HG03064 (cell line): ENCODE measurements at regions not wholly inside any gene's neighbourhood (a gene's known extent, or its start where the extent isn't known, plus 50 kb on each side); places are given as distances from the start of the nearest gene placed in this dataset.
"Not testable (repeated sequence)": the region's sequence is repeated elsewhere in the genome, so short reads cannot be mapped to it uniquely, and the experiment has no call there.

Experiments used
- ATAC-seq: cut with Tn5 transposase; IDR thresholded peaks from one replicate; pipeline ENCODE4 v1.9.1; 2021; ENCODE audit warnings: low read depth; ENCODE audit not compliant: unreplicated experiment

DNA sequence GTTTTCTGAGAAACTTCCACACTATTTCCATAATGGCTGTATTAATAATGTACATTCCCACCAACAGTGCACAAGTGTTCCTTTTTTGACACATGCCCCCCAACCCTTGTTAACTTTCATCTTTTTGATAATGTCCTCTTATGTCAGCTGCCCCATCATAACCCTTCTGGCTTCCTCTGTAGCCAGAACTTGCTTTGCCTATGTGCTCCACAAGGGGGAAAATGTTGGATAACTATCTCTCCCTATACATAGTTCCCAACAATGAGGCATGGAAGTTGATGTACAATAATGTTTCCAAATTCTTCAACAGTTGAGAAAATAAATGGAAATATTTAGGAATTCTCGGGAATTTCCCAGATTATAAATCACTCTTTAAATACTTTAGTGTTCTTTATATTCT lies 142.9 kb downstream of the ASB9 start:
- no peak for ATAC-seq

DNA sequence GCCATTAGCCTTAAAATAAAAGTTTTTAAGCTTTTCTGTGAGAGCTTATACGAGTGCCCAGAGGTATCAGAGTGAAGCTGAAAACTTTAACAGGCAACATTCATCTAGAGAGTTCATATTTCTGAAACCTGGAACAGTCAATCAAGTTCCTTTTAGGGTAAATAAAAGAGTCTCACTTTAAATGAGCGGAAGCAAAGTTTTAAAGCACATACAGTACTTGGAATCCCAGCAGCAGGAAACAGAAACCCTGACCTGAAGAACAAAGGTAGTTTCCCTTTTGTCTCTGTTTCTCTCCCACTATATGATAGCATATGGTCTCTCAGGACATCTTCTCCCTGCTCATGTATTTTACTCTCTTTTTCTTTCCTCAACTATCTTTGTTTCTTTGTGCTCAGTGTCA lies 153.0 kb downstream of the ASB9 start:
- no peak for ATAC-seq

DNA sequence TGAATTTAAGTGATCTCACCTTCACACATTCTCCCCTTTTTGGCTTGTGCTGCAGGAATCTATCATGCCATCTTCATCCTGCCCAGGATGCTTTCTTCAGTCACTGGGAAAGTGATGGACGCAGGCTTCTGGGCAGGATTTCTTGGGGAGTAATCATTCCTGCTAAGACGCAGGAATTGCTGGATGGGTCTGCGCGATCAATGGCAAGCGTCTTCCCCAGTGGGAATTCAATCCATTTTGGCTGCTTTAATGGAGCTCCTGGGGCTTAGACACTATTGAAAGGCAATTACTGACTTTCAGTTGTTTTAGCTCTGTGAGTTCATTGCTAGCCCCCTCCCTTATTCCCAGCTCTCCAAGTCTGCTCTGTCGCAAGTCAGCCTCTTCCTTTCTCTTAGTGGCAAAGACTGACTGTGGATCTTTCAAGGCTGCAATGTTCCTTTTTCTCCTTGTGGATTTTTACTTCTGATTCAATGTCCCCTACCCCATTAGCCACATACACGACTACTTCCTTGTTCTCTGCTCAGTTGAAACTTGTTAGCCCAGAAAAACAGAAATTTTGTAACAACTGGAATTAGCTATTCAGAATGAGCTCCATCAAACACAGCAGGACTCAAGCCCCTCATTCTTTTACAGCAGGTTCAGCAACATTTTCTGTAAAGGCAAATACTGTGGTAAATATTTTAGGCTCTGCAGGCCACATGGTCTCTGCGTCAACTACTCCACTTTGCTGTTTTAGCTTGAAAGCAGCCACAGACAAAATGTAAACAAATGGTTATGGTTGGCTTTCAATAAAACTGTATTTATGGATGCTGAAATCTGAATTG lies 154.9 kb downstream of the ASB9 start:
- no peak for ATAC-seq

DNA sequence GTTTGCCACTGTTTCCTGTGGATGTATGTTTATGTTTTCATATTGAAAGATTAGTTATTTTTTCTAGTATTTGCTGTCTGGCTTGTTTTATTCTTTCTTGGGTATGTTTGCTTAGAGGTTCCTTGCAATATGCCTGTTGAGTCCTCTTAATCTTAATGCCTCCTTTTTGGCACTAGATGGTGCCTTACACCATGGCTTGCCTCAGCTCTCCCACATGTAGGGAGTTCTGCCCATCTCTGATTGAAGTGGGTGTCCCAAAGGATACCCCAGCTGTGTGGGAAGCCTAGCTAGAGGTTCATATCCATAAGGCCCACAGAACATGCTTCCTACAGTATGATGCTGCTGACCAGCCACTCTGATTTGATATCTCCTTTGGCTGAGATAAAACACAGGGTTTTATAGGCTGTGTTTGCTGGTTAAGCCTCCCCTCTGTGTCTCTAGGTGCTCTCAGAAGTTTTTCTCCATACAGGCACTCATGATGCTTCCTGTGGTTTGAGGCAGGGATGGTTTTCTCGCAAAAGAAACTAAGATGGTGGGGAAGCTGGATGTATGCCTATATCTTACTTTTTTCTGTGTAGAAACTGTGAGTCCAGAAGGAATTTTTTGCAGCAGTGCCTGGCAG lies 162.4 kb downstream of the ASB9 start:
- no peak for ATAC-seq

DNA sequence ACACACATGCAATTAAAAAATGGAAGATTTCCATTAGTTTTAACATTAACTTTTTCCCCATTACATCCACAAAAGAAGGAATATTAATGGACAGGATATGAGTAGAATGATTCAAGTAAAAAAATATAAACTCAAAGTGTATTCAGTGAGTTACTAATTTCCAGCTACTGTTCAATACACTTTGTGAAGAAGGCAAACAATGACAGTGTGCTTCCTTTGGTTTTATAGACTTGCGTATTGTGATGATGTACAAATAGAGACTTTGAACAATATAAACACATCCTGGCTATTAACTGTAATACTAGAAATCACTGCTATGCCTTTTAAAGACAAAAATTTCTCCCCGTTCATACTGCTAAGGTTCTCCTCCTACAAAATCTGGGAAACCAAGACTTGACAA lies 171.4 kb downstream of the ASB9 start:
- ATAC-seq = no peak

DNA sequence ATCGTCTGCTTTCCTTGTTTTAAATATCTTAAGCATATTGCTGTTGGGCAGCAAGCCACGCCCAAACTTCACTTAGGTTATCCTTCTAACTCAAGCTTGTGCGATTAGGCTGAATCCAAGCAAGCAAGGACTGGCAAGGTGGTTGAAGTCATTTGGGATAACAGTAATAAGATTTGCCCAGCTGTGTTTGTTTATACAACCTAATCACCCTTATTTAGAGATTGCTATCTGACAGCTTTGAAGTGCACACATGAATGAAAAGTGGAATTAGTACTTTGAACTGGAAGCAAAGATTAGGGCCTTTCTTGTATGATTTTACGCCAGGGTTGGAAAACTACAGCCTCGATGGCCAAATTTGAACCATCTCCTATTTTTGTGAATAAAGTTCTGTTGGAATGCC lies 182.1 kb downstream of the ASB9 start:
- ATAC-seq = no peak

DNA sequence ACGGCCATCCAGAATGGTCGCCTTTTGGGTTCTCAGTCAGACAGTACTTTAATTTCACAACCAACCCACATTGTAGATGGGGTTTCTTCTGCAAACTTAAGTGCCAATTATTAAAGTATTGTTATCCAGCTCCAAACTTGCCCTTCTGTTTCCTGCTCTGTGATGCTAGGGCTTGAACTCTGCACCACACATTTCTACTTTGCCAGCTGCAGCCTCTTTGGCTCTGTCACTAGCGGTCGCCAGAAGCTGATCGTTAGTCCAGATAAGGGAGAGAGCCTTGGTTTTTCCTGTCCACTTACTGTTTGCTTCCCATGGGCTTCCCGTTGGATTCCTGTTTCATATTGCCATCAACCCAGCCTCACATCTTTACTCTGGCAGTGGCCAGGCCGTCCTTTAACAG lies 196.6 kb downstream of the ASB9 start:
- ATAC-seq = no peak

DNA sequence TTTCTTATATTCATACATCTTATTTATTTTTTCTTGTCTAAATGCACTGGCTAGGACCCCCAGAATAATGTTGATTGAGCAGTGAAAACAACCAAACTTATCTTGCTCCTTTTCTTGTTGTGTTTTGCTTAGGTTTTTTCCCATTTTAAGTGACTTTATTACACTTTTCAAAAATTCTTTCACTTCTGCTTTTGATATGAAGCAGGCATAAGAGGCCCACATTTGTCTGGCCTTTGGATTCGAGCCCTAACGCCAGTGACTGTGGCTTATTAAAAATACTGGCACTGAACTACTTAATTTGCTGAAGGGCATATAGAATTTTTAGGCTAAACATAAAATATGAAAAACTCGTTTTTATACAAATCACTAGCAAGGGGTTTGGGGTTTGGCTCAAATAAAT lies 197.0 kb downstream of the ASB9 start:
- no peak for ATAC-seq

DNA sequence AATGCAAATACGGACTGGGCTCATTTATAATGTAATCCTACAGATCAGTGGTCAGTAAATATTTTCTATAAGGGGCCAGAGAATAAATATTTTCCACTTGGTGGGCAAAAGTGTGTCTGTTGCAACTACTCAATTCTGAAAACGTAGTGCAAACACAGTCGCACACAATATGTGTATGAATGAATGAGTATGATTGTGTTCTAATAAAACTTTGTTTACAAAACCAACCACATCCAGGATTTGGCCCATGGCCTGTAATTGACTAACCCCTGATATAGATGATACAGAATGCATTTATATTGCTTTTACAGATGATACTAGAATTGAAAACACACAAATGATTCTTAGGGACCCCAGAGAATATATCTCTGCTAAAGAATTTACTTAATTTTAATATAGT lies 197.6 kb downstream of the ASB9 start:
- no peak for ATAC-seq

DNA sequence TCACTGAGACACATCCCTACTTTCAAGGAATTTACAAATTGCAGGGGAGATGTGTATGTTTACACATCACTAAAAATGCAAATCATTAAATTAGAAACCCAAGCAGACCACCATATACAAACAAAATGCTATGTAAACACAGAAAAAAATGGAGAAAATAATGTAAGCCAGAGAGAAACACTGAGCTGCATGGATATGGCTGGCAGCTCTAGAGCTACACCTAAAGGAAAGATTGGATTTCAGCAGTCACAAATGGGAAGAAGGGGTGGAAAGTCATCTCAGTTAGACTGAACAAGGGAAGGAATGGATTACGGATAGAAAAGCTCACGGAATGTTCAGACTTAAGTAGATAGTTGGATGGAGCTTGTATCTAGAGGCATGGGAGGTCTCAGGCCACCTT lies 186.3 kb downstream of the MOSPD2 start:
- no peak for ATAC-seq

DNA sequence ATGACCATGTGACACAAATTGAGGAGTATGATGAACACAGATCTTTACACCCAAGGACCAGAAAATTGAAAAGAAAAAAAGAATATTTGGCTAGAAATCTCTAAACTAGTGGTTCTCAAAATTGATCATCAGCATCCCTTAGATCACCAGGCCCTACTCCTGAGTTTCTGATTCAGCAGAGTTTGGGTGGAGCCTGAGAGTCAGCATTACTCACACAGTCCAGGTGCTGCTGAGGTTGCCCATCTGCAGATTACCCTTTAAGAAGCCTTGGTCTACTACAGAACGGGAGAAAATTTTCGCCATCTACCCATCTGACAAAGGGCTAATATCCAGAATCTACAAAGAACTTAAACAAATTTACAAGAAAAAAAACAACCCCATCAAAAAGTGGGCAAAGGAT lies 182.8 kb downstream of the MOSPD2 start:
- ATAC-seq = no peak

DNA sequence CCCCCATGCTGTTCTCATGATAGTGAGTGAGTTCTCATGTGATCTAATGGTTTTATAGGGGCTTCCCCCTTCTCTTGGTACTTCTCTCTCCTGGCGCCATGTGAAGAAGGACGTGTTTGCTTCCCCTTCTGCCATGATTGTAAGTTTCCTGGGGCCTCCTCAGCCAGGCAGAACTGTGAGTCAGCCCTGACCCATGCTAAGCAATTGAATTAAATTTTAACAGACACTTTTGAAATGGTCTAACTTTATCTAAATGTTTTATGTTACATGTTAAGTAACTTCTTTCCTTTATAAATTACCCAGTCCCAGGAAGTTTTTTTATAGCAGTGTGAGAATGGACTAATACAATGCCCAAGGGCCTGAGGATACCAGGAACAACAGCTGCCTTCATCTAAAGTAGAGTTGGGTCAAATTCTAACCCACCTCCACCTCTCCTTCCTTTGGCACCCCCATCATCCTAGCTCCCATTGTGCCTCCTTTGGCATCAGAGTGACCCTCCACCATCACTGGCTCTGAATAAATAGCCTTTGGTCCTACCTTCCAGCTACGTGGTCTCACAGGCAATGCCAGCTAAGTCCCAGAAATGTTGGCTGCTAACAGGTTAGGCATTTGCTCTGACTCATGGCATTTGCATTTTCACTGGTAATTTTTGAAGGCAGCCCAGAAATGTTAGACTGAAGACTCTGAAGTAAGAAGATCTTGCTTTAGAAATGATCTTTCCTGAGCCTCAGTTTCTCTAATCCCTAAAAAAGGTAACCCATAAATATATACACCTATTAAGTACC lies 182.1 kb downstream of the MOSPD2 start:
- ATAC-seq = no peak

DNA sequence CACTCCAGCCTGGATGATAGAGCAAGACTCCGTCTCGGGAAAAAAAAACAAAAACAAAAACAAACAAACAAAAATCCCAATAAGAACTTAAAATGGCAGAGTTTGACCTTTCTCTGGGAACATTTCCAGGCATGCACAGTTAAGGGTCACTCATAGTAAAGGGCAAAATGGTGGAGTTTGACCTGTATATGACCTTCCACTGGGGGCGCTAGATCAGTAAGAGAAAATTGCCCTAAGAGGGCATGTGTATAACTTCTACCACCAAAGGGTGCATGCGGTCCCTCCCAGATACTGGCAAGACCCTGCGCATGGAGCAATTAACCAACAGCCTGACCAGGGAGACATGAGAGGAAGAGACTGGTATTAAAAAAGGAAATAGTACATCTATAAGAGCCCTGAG lies 177.2 kb downstream of the MOSPD2 start:
- ATAC-seq = no peak

DNA sequence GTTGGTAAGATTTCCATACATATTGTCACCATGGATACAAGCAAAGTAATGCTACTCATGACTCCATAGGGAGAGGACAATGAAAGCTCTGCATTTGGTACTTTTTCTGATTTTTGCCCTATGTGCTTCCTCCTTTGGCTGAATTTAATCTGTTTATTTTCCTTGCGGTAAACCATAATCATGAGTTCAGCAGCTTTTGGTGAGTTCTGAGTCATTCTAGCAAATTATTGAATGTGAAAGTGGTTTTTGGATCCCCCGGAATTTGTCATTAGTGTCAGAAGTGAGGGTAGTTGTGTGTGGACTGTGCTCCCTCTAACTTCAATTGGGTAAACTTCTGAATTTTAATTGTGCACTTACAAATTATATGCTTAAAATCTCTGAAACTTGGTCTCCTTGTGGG lies 170.3 kb downstream of the MOSPD2 start:
- no peak for ATAC-seq

DNA sequence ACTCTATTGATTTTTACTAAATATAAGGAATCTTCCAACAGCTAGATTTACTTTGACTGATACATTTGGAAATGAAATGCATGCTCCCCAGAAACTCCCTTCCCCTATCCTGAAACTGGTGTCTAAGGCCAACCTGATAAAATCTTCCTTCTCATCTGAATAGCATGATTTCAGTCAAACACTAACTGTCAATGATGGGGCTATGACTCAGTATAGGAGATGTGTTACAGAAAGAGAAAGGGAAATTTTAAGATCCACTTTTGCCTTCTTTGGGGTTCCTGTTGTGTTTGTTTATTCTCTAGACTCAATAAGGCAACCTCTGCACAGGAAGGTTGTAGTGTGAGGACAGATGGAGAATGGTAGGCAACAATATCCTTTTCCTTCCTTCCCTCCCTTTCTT lies 160.7 kb downstream of the MOSPD2 start:
- ATAC-seq = no peak

DNA sequence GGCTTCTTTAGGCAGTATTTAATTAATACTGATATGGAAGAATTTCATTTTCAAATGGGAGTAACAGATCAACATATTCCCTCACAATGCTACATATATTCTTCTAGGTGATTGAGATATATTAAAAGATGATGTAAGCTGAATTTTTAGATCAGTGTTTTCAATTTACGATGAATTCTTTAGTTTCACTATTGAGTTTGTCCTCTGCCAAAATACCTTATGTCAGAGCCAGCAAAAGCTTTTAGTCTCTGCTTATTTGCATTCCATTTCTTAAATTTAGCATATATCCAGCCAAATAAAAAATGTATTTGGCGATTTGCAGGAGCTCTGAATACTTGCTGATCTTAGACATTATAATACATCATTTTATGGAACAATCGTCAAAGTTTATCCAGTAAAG lies 144.3 kb downstream of the MOSPD2 start:
- no peak for ATAC-seq

DNA sequence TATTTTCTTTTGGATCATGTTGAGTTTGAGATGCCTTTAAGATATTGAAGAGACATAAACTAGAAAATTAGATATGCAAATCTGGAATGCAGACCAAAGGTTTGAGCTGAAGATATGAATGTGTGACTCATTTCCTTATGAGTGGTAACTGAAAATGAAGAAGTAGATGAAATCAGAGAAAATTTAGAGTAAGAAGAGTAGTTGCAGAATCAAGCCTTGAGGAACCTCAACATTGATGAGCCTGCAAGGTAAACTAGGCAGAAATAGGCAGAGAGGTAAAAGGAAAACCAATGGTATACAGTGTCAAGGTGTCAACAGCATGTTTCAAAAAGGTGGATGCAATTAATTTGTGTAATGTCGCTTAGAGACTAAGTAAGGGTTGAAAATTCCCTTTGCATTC lies 142.8 kb downstream of the MOSPD2 start:
- no peak for ATAC-seq

DNA sequence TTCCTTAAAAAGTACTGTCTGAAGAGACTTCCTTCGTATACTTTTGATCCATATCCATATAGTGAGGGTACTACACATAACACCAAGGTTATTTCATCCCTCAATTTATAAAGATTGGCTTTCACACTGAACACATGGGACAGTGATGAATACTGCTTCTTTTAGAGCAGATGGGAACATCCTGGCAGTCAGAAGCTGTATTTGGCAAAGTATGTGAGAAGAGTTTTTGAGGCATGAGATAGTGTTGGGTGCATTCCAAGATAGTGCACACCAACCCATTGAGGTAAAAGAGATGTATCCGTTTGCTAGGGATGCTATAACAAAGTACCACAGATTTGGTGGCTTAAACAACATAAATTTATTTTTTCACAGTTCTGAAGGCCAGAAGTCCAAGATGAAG lies 141.1 kb downstream of the MOSPD2 start:
- ATAC-seq = no peak

DNA sequence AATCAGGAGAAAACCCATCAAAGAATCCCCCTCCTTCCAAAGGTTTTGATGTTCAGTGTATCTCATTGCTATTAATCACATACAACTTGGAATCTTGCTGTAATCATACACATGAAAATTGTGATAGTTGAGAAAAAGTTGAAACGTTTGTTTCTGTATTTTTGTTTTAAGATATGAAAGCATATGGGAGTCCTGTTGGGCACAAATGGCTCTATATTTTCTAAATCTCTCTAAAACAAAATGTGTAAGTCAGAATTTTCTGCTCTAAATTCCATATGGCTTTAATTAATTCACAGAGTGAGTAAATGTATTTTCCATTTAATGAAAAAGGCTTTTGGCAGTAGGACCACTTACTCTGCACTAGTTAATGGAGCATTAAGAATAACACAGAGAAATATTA lies 140.2 kb downstream of the MOSPD2 start:
- no peak for ATAC-seq

DNA sequence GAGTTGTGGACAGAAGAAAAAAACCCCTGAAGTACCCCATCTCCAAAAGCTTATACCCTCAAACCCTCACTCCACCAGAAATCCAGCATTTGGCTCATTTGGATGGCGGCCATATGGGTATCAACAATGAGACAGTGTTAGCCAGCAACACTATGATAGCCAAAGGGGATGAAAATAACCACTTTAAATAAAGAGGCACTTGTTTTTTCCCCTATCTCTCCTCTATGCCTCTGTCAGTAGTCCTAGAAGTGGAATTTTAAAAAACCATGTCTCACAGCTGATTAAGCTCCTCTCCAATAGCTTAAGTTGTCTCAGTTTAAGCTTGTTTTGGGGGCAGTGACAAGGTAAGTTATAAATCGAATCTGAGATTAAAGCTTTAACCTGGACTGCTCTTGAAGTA lies 124.0 kb downstream of the MOSPD2 start:
- ATAC-seq = no peak

DNA sequence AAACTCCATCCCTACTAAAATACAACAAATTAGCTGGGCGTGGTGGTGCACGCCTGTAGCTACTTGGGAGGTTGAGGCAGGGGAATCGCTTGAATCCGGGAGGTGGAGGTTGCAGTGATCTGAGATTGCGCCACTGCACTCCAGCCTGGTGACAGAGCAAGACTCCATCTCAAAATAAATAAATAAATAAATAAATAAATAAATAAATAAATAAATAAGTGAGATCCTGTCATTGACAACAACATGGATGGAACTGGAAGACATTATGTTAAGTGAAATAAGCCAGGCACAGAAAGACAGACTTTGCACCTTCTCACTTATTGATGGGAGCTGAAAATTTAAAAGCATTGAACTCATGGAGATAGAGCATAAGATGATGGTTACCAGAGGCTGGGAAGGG lies 111.2 kb downstream of the MOSPD2 start:
- not testable (repeated sequence) for ATAC-seq
